ENCODE measurements at regions not wholly inside any gene's neighbourhood (a gene's known extent, or its start where the extent isn't known, plus 50 kb on each side); places are given as distances from the start of the nearest gene placed in this dataset.

DNA sequence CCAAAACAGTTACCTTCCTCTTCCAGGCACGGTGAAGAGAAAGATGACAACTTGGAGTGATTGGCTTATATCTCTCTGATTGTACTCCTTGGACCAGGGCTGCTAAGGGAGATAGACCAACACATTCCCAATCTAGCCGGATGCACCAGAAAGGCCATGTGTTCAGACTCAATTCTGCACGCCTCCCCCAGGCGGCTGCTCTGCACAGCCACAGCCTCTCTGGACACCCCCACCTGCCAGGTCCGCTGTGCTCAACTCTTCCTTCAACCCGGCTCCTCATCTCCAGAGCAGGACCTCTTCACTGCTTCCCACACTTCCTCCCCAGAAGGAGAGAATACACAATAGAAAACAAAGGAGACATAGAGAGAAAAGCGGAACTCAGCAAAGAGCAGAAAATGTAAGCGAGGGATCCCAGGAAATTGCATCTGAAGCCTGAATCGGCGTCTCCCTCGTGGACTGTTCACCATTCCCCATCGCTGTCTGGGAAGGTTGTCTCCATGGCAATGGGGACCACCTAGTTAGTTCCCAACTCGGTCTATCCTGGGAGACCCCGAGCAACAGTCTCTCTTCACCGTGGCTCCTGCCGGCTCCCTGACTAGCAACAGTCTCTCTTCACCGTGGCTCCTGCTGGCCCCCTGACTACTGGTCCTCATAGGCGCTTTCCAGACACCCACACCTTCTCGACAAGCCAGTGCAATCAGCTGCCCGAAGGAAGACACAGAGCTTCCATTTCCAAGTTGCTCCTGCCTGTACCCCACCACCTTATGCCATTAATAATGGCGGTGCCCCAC is 361.7 kb upstream of the MYT1L start:
- DNase-seq (ENCODE audit: low spot score in 2 of 2) = no peak
- no peak for FAIRE-seq

DNA sequence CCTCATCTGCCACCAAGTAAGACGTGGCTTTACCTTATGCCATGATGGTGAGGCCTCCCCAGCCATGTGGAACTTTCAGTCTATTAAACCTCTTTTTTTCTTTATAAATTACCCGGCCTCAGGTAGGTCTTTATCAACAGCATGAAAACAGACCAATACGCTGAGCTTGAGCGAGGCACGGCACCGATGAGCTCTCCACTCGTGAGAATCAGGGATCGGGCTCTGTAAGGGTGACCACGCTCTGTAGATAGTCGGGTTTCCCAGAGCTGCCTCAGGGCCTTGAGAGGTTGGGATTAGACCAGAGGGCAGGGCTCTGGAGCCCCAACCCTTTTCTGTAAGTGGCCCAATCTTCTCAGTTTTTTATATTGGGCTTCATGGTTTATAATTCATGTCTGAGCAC is 360.3 kb upstream of the MYT1L start:
- no peak for DNase-seq (ENCODE audit: low spot score in 2 of 2)
- no peak for FAIRE-seq

DNA sequence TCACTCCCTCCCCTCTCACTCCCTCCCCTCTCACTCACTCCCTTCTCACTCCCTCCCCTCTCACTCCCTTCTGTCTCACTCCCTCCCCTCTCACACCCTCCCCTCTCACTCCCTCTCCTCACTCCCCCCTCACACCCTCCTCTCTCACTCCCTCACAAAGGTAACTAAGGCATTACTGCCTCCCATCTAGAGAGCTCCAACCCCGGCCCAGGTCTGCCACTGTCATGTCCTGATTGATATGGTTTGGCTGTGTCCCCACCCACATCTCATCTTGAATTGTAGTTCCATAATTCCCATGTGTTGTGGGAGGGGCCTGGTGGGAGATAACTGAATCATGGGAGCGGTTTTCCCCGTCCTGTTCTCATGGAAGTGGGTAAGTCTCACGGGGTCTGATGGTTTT is 359.9 kb upstream of the MYT1L start:
- FAIRE-seq = no peak

DNA sequence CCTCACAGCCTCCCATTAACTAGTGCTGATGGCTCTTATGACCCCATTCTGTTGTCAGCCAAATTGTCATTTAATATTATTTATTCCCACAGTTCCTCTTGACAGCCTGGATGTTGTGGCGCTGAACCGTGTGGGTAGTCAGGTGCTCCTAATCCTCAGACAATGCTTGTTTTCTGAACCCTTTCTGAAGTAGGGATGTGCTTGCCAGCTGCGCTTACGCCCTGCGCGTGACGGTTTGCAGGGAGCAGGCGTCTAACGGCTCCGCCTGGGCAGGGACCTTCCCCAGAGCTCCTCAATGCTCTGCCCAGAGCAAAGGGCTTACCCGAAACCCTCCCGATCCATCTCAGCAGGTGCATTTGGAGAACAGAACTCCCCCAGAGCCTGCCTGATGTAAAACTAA is 358.2 kb upstream of the MYT1L start:
- FAIRE-seq (no peak), DNase-seq (ENCODE audit: low spot score in 2 of 2) (no peak)

More for the DNA sequence above, 359.9 kb upstream of the MYT1L start:
- no peak for DNase-seq (ENCODE audit: low spot score in 2 of 2)

DNA sequence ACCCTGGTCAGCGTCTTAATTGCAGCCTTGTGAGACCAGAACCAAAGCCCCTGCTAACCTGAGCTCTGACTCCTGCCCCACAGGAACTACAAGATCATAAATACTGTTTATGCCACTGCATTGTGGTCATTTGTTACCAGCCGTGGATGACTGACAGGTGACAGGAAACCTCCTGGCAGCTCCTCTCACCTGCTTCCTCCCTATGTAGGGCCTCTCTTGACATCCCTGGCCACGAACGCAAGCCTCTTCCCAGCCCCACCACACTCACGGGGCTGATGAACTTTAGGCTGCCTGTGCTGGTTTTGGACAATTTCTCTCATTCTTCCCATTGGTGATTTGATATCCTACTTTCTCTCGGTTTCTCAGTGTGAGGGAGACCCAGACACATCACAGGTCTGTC is 357.2 kb upstream of the MYT1L start:
- no peak for FAIRE-seq
- DNase-seq (ENCODE audit: low spot score in 2 of 2) = no peak

DNA sequence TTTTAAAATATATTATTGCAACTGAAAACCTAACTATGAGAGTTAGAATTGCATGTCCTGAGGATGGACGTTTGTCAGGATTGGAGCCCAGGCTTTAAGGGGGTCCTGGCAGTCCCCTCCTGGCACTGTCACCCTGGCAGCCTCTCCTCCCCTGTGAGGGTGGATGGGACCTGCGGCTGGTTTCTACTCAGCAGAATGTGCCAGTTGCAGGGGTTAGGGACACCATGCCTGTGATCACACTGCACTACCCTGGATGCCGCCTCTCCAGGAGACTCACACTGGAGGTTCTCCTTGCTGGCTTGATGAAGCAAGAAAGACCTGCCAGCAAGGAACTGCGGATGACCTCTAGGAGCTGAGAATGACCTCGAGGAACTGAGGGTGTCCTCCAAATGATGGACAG is 356.7 kb upstream of the MYT1L start:
- FAIRE-seq (no peak), DNase-seq (ENCODE audit: low spot score in 2 of 2) (no peak)

DNA sequence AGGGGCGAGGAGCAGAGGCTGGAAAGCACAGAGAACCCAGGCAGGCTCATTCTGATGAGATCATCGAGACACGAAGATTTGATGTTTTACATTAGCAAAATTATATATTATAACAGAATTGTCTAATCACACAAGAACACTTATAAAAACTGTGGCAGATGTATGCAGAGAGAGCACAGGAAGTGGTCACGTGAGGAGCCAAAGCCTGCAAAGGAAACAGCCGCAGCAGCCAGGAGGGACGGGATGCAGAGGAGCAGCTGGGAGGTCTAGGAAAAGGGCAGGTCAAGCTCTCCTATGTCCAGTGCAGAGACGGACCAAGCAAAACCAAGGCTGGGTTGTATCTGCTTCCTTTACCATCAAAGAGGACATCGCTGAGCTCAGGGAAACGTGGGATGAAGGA is 355.1 kb upstream of the MYT1L start:
- no peak for DNase-seq (ENCODE audit: low spot score in 2 of 2)
- FAIRE-seq = no peak

DNA sequence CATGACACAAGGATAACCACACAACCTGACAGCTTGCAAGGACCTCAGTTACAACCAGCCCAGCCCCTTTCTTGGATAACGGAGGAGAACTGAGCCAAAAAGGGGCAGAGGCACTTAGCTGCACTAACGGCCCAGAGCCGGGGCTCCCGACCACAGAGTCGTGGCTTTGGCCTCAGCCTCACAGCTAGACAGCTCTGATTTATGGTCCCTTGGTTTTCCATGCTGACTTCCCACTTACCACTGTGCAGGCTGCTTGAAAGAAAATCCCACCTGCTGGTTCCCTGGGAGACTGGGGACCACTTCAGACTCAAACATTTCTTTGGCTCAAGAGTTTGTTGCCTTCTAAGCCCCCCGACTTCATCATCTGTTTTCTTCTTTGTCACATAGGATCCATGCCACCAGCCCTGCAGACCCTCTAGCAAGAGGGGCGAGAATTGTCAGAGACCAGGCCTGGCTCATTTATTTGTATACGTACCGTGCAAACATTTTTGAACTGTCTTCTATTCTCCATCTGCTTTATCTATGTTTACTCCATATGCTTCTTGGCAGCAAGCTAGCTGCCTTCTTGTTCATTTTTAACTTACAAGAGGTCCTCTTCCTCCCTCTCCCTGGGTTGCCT is 352.6 kb upstream of the MYT1L start:
- FAIRE-seq (no peak), DNase-seq (ENCODE audit: low spot score in 2 of 2) (no peak)

DNA sequence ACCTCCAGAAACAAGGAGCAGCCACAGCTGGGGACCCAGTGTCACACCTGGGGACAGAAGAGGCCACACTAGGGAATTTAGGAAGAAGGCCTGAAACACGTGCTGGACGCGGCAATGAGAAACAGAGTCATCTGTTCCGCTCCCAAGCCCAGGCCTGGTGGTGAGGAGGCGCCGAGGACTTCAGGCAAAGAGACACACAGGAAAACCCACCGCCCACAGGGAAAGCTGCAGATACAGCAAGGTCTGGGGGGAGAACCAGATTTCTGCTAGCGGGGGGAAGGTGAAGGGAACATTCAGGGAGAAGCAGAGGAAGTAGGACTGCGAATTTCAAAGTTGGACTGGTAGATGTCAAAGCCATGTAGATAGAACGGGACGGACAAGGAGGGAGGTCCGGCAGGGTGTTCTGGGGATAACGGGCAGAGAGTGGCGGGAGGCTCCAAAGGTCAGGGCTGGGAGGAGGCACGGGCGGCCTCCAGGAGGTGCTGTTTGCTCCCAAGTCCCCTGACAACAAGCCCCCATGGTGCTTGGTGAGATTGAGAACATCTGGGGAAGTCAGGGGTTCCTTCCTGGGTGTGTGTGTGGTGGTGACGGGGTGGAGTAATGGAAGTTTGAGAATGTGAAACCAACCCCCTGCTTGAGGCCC is 351.7 kb upstream of the MYT1L start:
- FAIRE-seq = no peak

DNA sequence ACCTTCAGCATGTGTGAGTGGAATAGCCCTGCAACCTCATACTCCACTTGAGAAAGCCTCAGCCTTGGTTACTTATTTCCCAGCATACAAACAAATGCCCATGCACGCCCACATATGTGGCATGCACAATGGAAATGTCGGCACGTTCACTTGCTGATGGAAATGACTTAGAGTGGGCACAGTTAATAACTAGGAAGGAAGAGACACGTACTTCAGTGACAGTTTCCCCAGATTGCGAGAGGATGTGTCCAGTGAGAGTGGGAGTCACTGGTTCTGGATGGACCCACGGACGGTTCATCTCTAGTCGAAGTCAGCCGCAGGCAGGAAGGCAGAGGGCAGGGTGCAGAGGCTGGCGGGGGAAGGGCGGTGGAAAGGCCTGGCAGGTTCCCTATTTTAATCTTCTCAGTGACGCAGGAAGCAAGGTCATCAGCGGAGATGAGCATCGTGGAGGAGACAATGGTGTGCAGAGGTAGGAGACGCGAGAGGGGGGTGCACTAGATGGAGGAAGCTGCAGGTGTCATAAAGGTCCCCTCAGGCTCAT is 350.7 kb upstream of the MYT1L start:
- no peak for DNase-seq (ENCODE audit: low spot score in 2 of 2)

More for the DNA sequence above, 351.7 kb upstream of the MYT1L start:
- no peak for DNase-seq (ENCODE audit: low spot score in 2 of 2)

DNA sequence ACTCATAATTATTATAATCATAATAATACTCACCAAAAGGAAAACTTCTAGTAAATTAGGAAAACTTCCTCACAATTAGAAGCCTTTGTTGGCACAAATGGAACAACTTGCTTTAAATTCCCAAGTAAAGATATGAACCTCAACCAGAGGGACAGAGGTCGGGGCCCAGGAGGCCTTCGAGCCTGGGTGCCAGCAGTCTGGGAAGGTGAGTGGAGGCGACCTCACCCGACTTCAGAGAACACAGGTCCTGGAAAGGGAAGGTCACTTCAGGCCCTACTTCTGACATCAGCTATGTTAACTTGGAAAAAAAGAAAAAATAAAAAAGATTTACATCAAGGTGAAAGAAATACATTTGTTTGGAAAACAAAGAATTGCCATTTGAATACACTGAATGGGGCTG is 350.0 kb upstream of the MYT1L start:
- DNase-seq (ENCODE audit: low spot score in 2 of 2) (no peak), FAIRE-seq (no peak)

More for the DNA sequence above, 350.7 kb upstream of the MYT1L start:
- FAIRE-seq = no peak

DNA sequence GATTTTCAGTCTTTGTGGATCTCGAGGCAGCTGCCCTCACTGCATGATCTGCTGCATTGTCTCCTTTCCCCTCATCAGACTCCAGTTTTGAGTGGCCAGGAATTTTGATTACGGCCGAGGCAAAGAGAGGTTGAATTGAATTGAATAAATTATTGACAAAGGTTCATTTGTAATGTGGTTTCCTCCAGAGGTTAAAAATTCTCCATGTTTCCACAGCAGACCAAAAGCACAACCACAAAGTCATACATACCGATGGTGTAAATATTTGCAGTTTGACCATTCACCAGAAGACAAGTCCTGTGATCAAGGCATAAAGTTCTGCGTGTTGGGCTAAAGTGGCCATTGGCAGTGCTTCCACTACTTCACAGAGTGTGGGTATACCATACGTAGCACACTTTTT is 343.8 kb upstream of the MYT1L start:
- FAIRE-seq = no peak
- no peak for DNase-seq (ENCODE audit: low spot score in 2 of 2)

DNA sequence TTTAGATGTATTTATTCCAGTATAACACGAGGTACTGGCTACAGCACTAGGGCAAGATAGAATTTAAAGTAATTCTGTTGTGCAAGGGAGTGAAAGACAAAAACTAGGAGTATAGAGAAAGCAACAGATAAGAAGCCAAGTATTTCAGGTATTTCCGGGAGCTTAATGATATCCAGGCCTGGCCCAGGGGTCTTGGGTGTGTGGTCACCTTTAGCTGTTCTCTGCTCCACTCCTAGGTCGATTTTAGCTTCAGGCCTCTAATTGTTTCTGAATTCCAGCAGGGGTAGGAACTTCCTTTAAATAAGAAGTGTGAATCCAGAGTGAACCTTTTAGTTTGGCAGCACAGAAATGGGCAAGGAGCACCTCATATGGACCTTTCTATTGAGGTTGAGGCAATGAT is 342.3 kb upstream of the MYT1L start:
- FAIRE-seq = no peak

DNA sequence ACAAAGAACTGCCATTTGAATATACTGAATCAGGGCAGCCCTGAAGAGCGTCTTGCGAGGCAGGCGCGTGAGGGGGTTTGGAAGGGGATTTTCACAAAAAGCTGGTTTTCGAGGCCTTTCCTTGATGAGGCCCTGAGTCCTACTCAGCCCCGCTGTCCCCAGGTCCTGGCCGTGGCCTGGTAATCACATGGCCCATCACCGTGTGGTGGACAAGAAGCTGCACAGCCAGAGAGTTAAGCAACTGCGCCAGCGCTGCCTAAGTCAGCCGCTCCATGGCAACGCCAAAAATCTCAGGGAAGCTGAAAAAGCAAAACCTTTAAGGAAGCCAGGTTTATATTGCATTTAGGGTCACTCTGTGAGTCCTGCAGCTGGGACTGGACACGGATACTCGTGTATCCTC is 341.2 kb upstream of the MYT1L start:
- no peak for DNase-seq (ENCODE audit: low spot score in 2 of 2)
- FAIRE-seq = no peak

More for the DNA sequence above, 342.3 kb upstream of the MYT1L start:
- DNase-seq (ENCODE audit: low spot score in 2 of 2) = no peak

DNA sequence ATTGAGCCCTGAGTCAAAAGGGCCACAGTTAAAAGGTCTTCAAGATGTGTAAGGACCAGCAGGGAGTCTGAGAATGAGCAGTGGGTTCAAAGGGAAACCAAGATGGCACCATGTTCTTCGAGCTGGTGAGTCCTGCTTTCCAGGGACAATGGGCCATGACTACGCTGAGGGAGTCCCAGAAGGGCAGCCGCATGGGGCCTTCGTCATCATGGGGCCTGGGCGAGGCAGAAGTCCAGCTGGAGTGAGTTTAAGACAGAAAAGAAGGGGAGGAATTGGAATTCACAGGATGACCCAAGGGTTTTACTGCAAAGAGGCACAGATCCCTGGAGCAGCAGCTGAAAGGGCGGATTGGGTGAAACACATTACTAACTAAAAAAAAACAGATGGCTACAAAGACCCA is 340.8 kb upstream of the MYT1L start:
- DNase-seq (ENCODE audit: low spot score in 2 of 2) (no peak), FAIRE-seq (no peak)

DNA sequence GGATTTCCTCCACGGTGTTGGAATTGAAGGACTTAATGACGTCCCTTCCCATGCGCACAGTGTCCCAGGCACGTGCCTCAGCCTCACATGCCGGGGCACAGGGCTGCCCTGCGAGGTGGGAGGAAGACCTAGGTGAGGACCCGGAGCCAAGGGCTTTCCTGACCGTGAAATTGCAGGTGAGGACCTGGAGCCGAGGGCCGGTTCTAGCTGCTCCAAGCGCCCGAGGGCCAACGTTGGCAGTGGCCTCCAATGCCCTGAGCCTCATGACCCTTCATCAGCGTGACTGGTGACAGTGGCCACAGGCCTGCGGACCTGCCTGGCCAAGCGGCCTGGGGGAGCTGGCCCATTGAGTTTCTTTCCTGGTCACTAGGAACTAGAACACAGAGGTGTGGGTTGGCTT is 338.2 kb upstream of the MYT1L start:
- FAIRE-seq (no peak), DNase-seq (ENCODE audit: low spot score in 2 of 2) (no peak)

DNA sequence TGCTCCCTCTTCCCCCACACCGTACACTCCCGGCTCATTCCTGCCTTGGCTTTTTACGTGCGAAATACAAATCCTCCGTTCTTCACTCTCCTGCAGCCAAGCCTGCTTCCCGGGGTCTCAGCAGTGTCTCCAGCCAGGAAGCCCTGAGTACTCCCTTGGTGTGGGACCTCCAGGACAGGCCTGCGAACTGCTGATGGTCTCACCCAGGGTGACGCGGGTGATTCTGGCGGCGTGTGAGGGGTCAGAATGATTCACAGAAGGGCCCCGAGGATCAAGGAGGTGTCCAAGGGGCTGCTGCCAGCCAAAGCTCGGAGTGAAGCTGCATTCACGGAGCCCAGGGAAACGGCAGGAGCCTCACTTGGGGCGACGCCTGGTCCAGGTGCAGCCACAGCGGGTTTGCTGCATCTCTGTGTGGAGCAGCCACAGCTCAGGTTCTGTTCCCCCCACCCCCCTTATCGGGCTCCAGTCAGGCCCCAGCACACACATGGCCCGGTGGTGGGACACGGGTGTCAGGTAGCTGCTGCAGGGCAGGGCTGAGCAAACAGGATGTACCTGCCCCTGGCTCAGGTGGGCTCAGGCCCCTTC is 337.7 kb upstream of the MYT1L start:
- no peak for DNase-seq (ENCODE audit: low spot score in 2 of 2)
- FAIRE-seq = no peak

DNA sequence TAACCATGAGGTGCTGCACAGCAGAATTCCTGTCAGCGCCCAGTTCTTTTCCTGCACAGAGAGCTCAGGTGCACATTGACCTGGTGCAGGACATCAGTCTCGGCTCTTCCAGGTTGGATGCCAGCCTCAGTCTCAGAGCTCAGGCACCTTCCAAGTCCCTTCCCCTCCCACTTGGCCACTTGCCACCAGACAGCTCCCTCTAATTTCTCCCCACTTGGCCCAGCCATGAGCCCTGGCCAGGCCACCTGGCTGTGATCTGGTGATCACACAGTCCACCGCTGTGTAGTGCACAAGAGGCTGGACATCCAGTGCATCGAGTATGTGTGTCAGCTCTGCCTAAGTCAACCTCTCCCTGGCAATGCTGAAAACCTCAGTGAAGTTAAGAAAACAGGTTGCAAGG is 336.6 kb upstream of the MYT1L start:
- FAIRE-seq (no peak), DNase-seq (ENCODE audit: low spot score in 2 of 2) (no peak)

DNA sequence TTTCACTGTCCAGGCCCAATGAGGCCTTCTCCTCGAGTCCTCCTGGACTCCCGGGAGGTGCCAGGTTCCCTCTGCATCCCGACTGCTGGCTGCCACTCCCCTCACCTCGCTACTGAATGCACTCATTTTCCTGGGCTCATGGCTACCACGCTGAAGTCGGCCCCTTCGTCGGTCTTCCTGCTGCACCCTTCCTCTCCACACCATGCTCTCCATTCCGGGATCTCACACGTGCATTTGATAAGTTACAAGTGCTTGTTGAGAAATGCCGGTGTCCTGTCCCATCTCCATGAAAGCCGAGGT is 334.7 kb upstream of the MYT1L start:
- DNase-seq (ENCODE audit: low spot score in 2 of 2) = no peak
- FAIRE-seq = no peak

DNA sequence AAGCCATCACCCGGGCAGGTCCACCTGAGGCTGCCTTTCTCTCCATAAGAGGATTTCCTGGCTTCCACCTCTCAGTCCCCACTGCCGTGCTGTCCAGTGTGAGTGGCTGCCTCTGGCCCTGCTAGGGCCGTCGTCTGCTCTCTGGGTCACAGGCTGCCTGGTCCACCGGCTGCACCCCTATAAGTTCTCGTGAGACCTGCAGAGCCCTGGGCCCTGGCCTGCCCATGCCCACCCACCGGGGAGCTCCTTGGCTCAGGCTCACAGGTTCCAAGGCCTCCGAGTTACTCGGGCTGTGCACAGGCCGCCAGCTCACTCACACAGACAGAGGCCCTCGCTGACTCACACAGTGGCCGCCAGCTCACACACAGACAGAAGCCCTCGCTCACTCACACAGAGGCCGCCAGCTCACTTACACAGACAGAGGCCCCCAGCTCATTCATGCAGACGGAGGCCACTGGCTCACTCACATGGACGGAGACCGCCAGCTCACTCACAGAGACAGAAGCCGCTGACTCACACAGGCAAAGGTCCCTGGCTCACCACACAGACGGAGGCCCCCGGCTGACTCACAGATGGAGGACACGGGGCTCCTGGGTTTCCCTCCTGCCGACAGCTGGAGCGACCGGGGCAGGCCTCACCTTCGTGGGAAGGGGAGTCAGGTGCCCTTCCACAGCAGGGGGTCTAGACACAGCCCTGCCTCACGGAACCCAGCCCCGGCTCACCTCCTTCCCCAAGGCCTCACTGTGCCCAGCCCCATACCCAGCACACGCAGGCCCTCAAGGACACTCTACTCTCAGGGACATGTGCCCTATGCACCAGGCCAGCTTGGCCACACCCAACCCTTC is 334.1 kb upstream of the MYT1L start:
- FAIRE-seq (no peak), DNase-seq (ENCODE audit: low spot score in 2 of 2) (no peak)
